ENCODE measurements at regions not wholly inside any gene's neighbourhood (a gene's known extent, or its start where the extent isn't known, plus 50 kb on each side); places are given as distances from the start of the nearest gene placed in this dataset.

- Mint-ChIP-seq H3K27ac (no peak overlapping the region), H3K4me3 (no peak overlapping the region), H3K9me3 (no peaks in the 10 kb centered on the region), H3K36me3 (no peaks in the 10 kb centered on the region), H3K4me1 (no peaks in the 10 kb centered on the region)
- DNase-seq (ENCODE audit: low spot score in 2 of 2) (no peak), ATAC-seq (no peak)
Measured at GRCh38 chr3:19744047-19744446, 190.0 kb downstream of the EFHB start.

GRCh38 chr3:19742935-19743334 lies 191.1 kb downstream of the EFHB start:
- Mint-ChIP-seq H3K4me1 (no peaks in the 10 kb centered on the region), H3K27ac (no peak overlapping the region), H3K4me3 (no peak overlapping the region), H3K36me3 (no peaks in the 10 kb centered on the region), H3K9me3 (no peaks in the 10 kb centered on the region)
- DNase-seq (ENCODE audit: low spot score in 2 of 2): no peak
- no peak for ATAC-seq

DNA sequence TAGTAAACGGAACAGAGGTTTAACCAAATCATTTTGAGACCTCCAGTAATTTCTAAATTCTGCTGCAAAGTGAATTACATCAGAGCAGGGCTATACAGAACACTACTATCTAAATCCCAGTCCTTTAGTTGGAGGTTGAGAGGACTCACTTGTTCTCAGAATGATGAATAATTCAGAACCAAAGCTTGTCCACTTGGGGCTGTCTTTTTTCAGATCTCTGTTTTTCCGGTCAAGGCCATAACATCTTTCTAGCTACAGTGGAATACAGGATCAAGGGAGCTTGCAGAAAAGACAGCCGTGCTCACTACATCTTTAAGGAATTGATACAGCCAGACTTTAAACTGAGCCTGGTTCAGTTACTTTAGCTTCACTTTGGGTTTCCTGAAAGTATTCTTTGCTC lies 194.5 kb downstream of the EFHB start:
- ATAC-seq (no peak), DNase-seq (ENCODE audit: low spot score in 2 of 2) (no peak)
- no peak overlapping the region for H3K27ac Mint-ChIP-seq
- no peak overlapping the region for H3K4me3 Mint-ChIP-seq
- no peaks in the 10 kb centered on the region for H3K36me3 Mint-ChIP-seq
- H3K9me3 Mint-ChIP-seq: no peaks in the 10 kb centered on the region
- no peaks in the 10 kb centered on the region for H3K4me1 Mint-ChIP-seq

- H3K36me3 Mint-ChIP-seq: no peaks in the 10 kb centered on the region
- ATAC-seq (no peak), DNase-seq (ENCODE audit: low spot score in 2 of 2) (no peak)
- H3K27ac Mint-ChIP-seq: no peak overlapping the region
- no peaks in the 10 kb centered on the region for H3K9me3 Mint-ChIP-seq
- H3K4me3 Mint-ChIP-seq: no peak overlapping the region
- H3K4me1 Mint-ChIP-seq: no peaks in the 10 kb centered on the region
Measured at GRCh38 chr3:19738846-19739245, 195.2 kb downstream of the EFHB start.

DNA sequence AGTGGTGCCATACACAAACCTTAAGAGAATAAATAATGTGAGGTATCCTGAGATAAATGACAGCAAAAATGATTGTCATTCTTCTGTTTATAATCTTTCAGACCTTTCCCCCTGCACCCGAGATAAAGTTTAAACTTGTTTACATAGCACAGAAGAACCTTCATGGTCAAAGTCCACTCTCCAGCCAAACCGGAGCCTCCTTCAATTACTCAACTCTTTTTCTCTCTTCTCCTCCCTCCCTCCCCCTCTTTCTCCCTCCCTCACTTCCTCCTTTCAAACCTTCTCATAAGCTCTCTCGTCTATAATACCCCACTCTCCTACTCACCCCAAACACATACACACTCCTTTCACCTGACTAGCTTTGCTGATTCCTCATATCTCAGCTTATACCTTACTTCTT lies 198.9 kb downstream of the EFHB start:
- ATAC-seq (no peak), DNase-seq (ENCODE audit: low spot score in 2 of 2) (no peak)
- Mint-ChIP-seq H3K36me3 (no peaks in the 10 kb centered on the region), H3K9me3 (no peaks in the 10 kb centered on the region), H3K4me1 (no peaks in the 10 kb centered on the region), H3K4me3 (no peak overlapping the region), H3K27ac (no peak overlapping the region)

DNA sequence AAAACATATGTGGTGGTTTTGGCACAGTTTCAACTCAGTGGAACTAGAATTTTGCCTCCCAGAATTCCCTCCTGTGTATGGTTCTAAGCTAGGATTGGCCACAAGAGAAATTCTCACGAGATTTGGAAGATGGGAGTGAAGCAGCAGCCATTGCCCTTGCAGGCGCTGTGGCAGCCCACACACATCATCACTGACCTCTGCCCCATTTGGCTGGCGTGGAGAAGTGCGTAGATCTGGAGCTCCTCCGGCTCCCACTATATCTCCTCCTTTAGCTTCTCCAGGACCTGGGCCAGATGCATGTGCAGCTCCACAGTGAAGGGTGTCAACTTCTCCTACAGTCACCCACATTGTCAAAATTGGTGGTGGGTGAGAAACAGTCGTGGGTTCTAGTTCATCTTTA lies 199.6 kb downstream of the EFHB start:
- no peaks in the 10 kb centered on the region for H3K36me3 Mint-ChIP-seq
- ATAC-seq: no peak
- H3K27ac Mint-ChIP-seq: no peak overlapping the region
- no peak for DNase-seq (ENCODE audit: low spot score in 2 of 2)
- H3K4me3 Mint-ChIP-seq: no peak overlapping the region
- no peaks in the 10 kb centered on the region for H3K4me1 Mint-ChIP-seq
- H3K9me3 Mint-ChIP-seq: no peaks in the 10 kb centered on the region

DNA sequence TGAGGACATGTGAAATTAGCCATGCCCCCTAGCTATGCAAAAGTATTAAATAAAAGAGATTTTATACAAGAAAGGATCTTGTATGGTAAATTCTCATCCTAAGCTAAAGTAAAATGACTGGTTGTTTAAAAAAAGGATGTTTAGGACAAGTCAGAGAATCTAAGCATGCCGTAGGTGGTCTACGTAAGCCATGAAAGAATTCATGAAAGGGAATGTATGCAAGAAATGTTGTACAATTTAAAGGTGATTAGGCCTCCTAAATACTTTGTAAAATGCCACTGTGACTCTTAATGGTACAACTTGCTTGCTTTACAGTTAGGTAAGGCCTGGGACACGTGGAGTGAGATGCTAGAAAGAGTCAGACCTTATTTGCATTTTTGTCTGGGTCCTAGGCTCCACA lies 209.0 kb downstream of the EFHB start:
- no peaks in the 10 kb centered on the region for H3K4me1 Mint-ChIP-seq
- DNase-seq (ENCODE audit: low spot score in 2 of 2): no peak
- no peak overlapping the region for H3K4me3 Mint-ChIP-seq
- H3K36me3 Mint-ChIP-seq: no peaks in the 10 kb centered on the region
- no peak for ATAC-seq
- H3K9me3 Mint-ChIP-seq: peaks cover 4% of the 10 kb centered on the region
- H3K27ac Mint-ChIP-seq: no peak overlapping the region

- DNase-seq (ENCODE audit: low spot score in 2 of 2) (no peak), ATAC-seq (no peak)
- Mint-ChIP-seq H3K36me3 (no peaks in the 10 kb centered on the region), H3K4me1 (no peaks in the 10 kb centered on the region), H3K9me3 (no peaks in the 10 kb centered on the region), H3K4me3 (no peak overlapping the region), H3K27ac (no peak overlapping the region)
Measured at GRCh38 chr3:19717736-19718135, 216.3 kb downstream of the EFHB start.

DNA sequence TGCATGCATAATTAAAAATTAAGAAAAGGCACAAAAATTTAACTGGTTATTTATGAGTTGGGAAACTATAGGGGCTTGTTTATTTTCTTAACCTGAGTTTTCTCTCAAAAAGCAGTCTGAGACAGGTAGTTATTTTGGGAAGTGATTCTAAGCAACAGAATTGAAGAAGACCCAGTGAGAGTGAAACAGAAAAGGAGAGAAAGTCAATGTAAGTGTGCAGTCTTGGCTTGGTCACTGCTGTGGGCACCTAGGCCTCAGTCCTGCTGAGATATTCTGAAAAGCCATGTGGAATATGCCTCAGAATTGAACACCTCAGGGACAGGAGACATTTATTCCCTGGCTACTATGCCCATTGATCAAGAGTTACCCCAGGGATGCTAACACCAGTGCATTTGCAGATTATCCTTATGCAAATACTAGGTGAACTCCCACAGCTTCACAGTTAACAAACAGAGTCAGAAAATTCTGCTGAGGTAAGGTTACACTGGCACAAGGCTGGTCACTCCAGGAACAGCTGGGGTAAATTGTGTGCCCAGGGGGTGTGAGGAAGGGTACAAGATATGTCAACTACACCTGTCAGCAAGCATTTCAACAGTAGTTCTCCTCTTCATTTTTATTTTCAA lies 222.7 kb downstream of the EFHB start:
- no peaks in the 10 kb centered on the region for H3K36me3 Mint-ChIP-seq
- H3K9me3 Mint-ChIP-seq: no peaks in the 10 kb centered on the region
- no peak for DNase-seq (ENCODE audit: low spot score in 2 of 2)
- no peak overlapping the region for H3K27ac Mint-ChIP-seq
- no peak overlapping the region for H3K4me3 Mint-ChIP-seq
- H3K4me1 Mint-ChIP-seq: no peaks in the 10 kb centered on the region
- ATAC-seq: peak; percentile 21

- H3K9me3 Mint-ChIP-seq: no peaks in the 10 kb centered on the region
- H3K4me1 Mint-ChIP-seq: no peaks in the 10 kb centered on the region
- H3K27ac Mint-ChIP-seq: no peak overlapping the region
- H3K4me3 Mint-ChIP-seq: no peak overlapping the region
- no peak for DNase-seq (ENCODE audit: low spot score in 2 of 2)
- no peaks in the 10 kb centered on the region for H3K36me3 Mint-ChIP-seq
- ATAC-seq: peak; percentile 36
Measured at GRCh38 chr3:19702416-19703078, 231.5 kb downstream of the EFHB start.

GRCh38 chr3:19688767-19689166 lies 245.2 kb downstream of the EFHB start:
- no peak overlapping the region for H3K4me3 Mint-ChIP-seq
- H3K36me3 Mint-ChIP-seq: no peaks in the 10 kb centered on the region
- no peak overlapping the region for H3K27ac Mint-ChIP-seq
- ATAC-seq (no peak), DNase-seq (ENCODE audit: low spot score in 2 of 2) (no peak)
- H3K4me1 Mint-ChIP-seq: no peaks in the 10 kb centered on the region
- H3K9me3 Mint-ChIP-seq: peaks cover 21% of the 10 kb centered on the region

DNA sequence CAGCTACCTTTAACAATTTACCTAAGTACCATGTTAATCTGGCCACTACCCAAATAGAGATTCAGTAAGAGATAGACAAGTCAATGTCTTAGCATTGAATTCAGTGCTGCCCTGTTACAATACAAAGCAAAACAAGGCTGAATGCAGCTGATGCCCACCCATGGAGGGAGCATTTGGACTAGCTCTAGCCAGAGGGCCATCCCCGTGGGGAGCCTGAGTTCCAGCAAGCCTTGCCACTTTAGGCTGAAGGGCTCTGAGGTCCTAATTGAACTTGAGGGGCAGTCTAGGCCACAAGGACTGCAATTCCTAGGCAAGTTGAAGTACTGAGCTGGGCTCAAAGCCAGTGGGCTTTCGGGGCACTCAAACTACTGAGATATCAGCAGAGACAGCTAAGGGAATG lies 265.9 kb downstream of the EFHB start:
- no peak for DNase-seq (ENCODE audit: low spot score in 2 of 2)
- Mint-ChIP-seq H3K4me1 (no peaks in the 10 kb centered on the region), H3K9me3 (no peaks in the 10 kb centered on the region), H3K36me3 (no peaks in the 10 kb centered on the region), H3K4me3 (no peak overlapping the region), H3K27ac (no peak overlapping the region)
- no peak for ATAC-seq

DNA sequence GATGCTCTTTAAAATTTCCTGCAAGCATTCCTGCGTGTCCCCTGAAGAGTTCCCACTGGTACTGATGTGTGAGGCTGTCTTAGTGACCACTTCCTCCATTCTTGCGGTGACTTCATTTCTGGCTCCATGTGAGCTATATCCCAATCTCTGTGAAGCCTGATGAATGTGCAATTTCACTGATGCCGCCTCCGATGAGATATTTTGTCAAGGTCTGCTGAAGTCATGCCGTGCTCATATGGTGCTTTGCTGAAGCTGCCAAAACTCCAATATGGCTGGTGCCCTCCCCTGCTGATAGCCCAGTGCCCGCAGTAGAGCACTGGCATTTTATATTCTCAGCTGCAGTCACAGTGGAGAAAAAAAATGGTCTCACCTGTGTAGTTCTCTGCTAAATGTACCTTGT lies 271.5 kb downstream of the EFHB start:
- DNase-seq (ENCODE audit: low spot score in 2 of 2) (no peak), ATAC-seq (no peak)
- H3K4me3 Mint-ChIP-seq: no peak overlapping the region
- no peaks in the 10 kb centered on the region for H3K4me1 Mint-ChIP-seq
- H3K36me3 Mint-ChIP-seq: no peaks in the 10 kb centered on the region
- peaks cover 6% of the 10 kb centered on the region for H3K9me3 Mint-ChIP-seq
- H3K27ac Mint-ChIP-seq: no peak overlapping the region

DNA sequence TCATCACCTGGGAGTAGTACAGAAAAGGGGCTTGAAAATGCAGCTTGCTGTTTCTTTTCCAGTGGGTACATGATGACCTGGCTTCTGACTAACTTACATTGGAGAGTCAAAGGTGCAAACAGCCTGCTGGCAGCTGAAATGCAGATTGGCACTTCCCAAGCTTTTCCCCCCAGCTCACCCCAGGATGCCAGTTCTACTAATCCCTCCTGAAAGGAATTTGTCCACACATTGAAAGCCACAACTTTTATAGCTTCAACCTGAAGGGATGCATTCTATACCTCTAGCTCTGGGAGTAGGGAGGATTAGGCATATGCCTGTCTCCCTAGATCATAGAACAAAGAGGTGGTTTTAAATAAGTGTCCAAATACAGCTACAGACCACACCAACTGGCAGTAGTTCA lies 281.7 kb downstream of the EFHB start:
- Mint-ChIP-seq H3K36me3 (no peaks in the 10 kb centered on the region), H3K4me1 (no peaks in the 10 kb centered on the region), H3K27ac (no peak overlapping the region), H3K9me3 (peaks cover 25% of the 10 kb centered on the region), H3K4me3 (no peak overlapping the region)
- ATAC-seq: no peak
- no peak for DNase-seq (ENCODE audit: low spot score in 2 of 2)

DNA sequence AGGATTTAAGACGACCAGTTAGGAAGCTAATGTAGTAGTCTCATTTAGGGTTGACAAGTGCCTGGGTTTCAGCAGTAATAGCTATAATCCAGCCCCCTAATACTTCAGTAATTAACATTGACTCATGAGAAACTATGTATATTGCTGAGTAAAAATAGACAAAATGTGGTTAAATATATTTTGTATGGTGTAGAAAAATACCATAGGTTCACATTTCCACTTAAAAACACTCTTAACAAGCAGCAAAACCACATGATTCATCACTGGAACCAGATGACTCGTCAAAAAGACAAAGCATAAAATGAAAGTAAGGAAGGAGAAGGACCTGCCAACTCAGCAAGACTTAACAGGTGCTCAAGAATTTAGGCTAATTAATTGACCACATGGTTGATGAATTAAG lies 288.9 kb downstream of the EFHB start:
- H3K4me3 Mint-ChIP-seq: no peak overlapping the region
- no peaks in the 10 kb centered on the region for H3K4me1 Mint-ChIP-seq
- H3K36me3 Mint-ChIP-seq: no peaks in the 10 kb centered on the region
- ATAC-seq (peak; percentile 26), DNase-seq (ENCODE audit: low spot score in 2 of 2) (no peak)
- H3K27ac Mint-ChIP-seq: no peak overlapping the region
- no peaks in the 10 kb centered on the region for H3K9me3 Mint-ChIP-seq

- Mint-ChIP-seq H3K4me3 (no peak overlapping the region), H3K27ac (no peak overlapping the region), H3K36me3 (no peaks in the 10 kb centered on the region), H3K9me3 (no peaks in the 10 kb centered on the region), H3K4me1 (no peaks in the 10 kb centered on the region)
- DNase-seq (ENCODE audit: low spot score in 2 of 2) (no peak), ATAC-seq (no peak)
Measured at GRCh38 chr3:19644405-19644804, 289.6 kb downstream of the EFHB start.

DNA sequence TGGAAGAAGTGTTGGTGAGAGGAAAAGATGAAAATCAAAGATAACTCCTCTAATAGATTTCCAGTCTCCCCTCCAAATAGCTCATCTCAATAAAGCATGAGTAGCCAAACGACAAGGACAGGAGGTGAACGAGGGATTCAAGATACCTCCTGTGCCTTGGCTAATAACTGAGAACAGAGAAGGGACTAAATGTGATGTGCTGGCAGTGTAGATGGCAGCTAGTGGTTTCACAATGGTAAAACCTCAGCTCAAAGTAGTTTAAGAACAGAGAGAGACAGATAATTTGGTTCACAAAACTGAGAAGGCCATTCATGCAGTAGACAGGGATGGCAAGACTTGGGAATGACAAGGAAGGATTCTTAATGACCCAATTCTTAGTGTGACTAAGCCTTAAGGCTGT lies 292.6 kb downstream of the EFHB start:
- no peaks in the 10 kb centered on the region for H3K36me3 Mint-ChIP-seq
- no peak overlapping the region for H3K27ac Mint-ChIP-seq
- no peak for DNase-seq (ENCODE audit: low spot score in 2 of 2)
- H3K9me3 Mint-ChIP-seq: peaks cover 3% of the 10 kb centered on the region
- ATAC-seq: no peak
- no peaks in the 10 kb centered on the region for H3K4me1 Mint-ChIP-seq
- no peak overlapping the region for H3K4me3 Mint-ChIP-seq
